ENCODE measurements at regions not wholly inside any gene's neighbourhood (a gene's known extent, or its start where the extent isn't known, plus 50 kb on each side); places are given as distances from the start of the nearest gene placed in this dataset.

DNA sequence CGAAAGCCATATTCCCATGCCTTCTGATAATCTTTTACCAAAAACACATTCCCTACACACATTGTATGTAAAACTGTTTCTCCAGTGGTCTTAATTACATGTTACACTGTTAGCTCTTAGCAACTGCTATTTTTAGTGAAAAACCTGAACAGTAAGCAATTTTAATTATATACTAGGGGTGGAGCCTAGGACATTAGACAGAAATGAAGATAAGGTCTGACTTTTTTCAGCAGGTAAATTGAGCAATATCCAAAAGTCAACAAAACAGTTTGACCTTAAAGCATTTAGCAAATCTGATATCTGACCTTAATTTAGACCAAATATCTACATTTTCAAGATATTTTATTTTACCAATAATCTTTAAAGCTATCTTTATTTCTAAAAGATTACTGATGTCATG is 60.2 kb downstream of the PDE6H start:
- Histone ChIP-seq H3K36me3 (no peaks in the 10 kb centered on the region), H3K27me3 (no peaks in the 10 kb centered on the region), H3K27ac (no peak overlapping the region), H3K4me3 (no peak overlapping the region), H3K4me1 (no peaks in the 10 kb centered on the region), H3K9me3 (peaks cover 3 to 4% of the 10 kb centered on the region in 2 donors)
- in situ Hi-C loops (cut with MboI; ENCODE audit: low pct_ligation_motif_present in 1 of 4, low pct_unique_long_range_greater_than_20kb in 1 of 4, low sequenced_read_pairs in 3 of 4) = no loop called here
- no peak for TF ChIP-seq EP300 (IDR thresholded peaks at IDR 0.05; ENCODE audit: low read depth)
- TF ChIP-seq, protein P1, sequence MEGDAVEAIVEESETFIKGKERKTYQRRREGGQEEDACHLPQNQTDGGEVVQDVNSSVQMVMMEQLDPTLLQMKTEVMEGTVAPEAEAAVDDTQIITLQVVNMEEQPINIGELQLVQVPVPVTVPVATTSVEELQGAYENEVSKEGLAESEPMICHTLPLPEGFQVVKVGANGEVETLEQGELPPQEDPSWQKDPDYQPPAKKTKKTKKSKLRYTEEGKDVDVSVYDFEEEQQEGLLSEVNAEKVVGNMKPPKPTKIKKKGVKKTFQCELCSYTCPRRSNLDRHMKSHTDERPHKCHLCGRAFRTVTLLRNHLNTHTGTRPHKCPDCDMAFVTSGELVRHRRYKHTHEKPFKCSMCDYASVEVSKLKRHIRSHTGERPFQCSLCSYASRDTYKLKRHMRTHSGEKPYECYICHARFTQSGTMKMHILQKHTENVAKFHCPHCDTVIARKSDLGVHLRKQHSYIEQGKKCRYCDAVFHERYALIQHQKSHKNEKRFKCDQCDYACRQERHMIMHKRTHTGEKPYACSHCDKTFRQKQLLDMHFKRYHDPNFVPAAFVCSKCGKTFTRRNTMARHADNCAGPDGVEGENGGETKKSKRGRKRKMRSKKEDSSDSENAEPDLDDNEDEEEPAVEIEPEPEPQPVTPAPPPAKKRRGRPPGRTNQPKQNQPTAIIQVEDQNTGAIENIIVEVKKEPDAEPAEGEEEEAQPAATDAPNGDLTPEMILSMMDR (IDR thresholded peaks at IDR 0.05) = no peak
- intact Hi-C loops (cut with DNase I; ENCODE audit: low total_unique reads) = no loop called here
- no peak for DNase-seq
- 28 to 86% methylated on average over 1 of the region's 1 CpG for WGBS, 2 donors (ENCODE audit: low coverage in 1 of 2)

DNA sequence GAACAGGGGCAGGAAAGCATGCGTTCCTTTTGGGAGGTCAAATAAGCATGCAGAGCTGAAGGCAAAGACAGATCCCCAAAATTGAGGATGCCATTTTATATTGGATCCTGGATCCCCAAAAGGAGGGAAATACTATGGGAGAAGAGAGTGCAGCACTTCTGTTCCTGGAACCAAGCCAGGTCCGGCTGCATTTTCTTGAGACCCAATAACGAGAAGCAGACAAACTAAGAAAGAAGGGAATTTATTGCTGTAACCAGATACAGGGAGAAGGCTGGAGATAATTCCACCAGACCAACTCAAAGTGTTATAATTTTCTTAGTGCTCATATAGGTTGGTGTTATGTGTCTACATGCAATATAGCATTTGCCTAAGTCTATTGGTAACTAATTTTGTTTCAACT is 60.8 kb downstream of the PDE6H start:
- Histone ChIP-seq H3K27ac (no peak overlapping the region), H3K36me3 (no peaks in the 10 kb centered on the region), H3K4me1 (no peaks in the 10 kb centered on the region), H3K4me3 (no peak overlapping the region), H3K27me3 (no peaks in the 10 kb centered on the region), H3K9me3 (no peaks in the 10 kb centered on the region)
- 37 to 60% methylated on average over 3 of the region's 3 CpGs for WGBS, 2 donors (ENCODE audit: low coverage in 1 of 2)
- intact Hi-C loops (cut with DNase I; ENCODE audit: low total_unique reads) (no loop called here), in situ Hi-C loops (cut with MboI; ENCODE audit: low pct_ligation_motif_present in 1 of 4, low pct_unique_long_range_greater_than_20kb in 1 of 4, low sequenced_read_pairs in 3 of 4) (no loop called here)
- no peak for DNase-seq
- TF ChIP-seq, protein P1 (IDR thresholded peaks at IDR 0.05) = no peak
- TF ChIP-seq POLR2A (IDR thresholded peaks at IDR 0.05) (no peak), POLR2AphosphoS5 (IDR thresholded peaks at IDR 0.05) (no peak), EP300 (IDR thresholded peaks at IDR 0.05; ENCODE audit: low read depth) (no peak)

DNA sequence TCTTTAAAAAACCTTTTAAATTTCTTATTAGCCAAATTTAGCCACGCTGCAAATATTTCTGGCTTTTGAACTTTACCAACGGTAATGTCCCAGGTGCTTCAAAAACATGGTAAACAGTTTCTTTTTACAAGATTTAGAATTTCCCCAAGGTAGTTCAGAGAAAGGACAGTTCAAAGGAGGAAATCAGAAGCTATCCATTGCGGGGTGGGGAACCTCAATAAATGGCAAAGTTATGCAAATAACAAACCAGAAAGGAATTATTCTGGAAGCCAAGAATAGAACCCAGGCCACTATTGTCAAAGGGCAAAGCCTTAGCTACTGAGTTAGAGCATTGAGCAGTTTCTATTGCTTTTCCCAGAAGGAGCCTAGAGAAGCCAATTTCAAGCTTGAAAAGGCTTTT is 62.3 kb downstream of the PDE6H start:
- DNase-seq = no peak
- H3K4me1 ChIP-seq = no peaks in the 10 kb centered on the region
- H3K4me3 ChIP-seq = no peak overlapping the region
- TF ChIP-seq, protein P1 (IDR thresholded peaks at IDR 0.05) = no peak
- TF ChIP-seq POLR2A (IDR thresholded peaks at IDR 0.05) (no peak), EP300 (IDR thresholded peaks at IDR 0.05; ENCODE audit: low read depth) (no peak), POLR2AphosphoS5 (IDR thresholded peaks at IDR 0.05) (no peak)
- no peaks in the 10 kb centered on the region for H3K27me3 ChIP-seq
- in situ Hi-C loops (cut with MboI; ENCODE audit: low pct_ligation_motif_present in 1 of 4, low pct_unique_long_range_greater_than_20kb in 1 of 4, low sequenced_read_pairs in 3 of 4) (no loop called here), intact Hi-C loops (cut with DNase I; ENCODE audit: low total_unique reads) (no loop called here)
- H3K9me3 ChIP-seq = no peaks in the 10 kb centered on the region
- H3K27ac ChIP-seq = no peak overlapping the region
- 55% methylated on average over 3 of the region's 3 CpGs for WGBS, 2 donors (ENCODE audit: low coverage in 1 of 2)
- H3K36me3 ChIP-seq = no peaks in the 10 kb centered on the region

DNA sequence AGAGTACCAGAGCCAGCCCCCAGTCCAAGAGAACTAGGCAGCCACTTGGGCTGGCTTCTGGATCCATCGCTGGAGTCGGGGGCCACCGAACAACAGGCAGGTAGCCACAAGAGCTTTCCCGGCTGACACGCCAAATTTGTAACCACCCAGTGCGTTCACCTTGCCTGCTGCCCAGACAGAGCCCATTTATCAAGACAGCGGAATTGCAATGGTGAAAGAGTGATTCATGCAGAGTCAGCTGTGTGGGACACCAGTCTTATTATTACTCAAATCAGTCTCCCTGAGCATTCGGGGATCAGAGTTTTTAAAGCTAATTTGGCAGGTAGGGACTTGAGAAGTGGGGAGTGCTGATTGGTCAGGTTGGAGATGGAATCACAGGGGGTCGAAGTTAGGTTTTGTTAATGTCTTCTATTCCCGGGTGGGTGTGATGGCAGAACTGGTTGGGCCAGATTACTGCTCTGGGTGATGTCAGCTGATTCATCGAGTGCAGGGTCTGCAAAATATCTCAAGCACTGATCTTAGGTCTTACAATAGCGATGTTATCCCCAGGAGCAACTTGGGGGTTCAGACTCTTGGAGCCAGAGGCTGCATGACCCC is 64.3 kb downstream of the PDE6H start:
- DNase-seq = no peak
- Histone ChIP-seq H3K9me3 (no peaks in the 10 kb centered on the region), H3K4me1 (no peaks in the 10 kb centered on the region), H3K27ac (no peak overlapping the region), H3K36me3 (no peaks in the 10 kb centered on the region), H3K27me3 (no peaks in the 10 kb centered on the region), H3K4me3 (no peak overlapping the region)
- TF ChIP-seq, protein P1 (IDR thresholded peaks at IDR 0.05) = no peak
- no peak for TF ChIP-seq EP300 (IDR thresholded peaks at IDR 0.05; ENCODE audit: low read depth)
- TF ChIP-seq POLR2A (IDR thresholded peaks at IDR 0.05) = no peak
- in situ Hi-C loops (cut with MboI; ENCODE audit: low pct_ligation_motif_present in 1 of 4, low pct_unique_long_range_greater_than_20kb in 1 of 4, low sequenced_read_pairs in 3 of 4) (no loop called here), intact Hi-C loops (cut with DNase I; ENCODE audit: low total_unique reads) (no loop called here)
- WGBS, 2 donors (ENCODE audit: low coverage in 1 of 2) = 65 to 100% methylated on average over 1 to 12 of the region's 12 CpGs

Measured in transverse colon (tissue), 4 donors.